ENCODE measurements at regions not wholly inside any gene's neighbourhood (a gene's known extent, or its start where the extent isn't known, plus 50 kb on each side); places are given as distances from the start of the nearest gene placed in this dataset.
"Not testable (repeated sequence)": the region's sequence is repeated elsewhere in the genome, so short reads cannot be mapped to it uniquely, and the experiment has no call there.

DNA sequence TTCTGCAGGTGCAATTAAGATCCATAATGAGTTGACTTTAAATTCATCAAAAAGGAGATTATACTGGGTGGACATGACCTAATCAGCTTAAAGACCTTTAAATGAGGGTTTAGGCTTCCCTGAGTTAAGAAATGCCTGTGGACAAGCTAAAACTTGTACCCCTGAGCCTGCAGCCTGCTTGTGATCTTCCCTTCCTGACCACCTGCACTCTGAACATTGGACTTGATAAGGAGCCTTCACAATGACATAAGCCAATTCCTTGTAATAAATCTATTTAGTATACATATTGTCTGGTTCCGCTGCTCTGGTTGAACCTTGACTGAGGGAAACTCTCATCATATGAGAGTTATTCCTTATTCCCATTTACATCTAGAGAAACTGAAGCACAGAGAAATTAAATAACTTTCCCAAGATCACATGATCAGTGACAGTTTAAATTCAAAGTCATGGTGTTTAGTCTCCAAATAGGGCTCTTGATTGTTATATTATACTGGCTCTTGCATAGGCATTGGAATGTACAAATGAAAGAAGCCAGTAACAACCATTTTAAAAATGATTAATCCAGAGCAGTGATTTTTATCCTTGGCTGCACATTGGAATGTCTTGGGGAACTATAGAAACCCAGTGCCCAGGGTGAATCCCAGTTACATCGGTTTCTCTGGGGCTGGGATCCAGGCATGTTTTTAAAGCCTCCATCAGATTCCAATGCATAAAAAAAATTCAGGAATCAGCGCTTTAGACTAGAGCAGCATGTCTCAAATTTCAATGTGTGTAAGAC, 136.1 kb downstream of the MSL3 start:
- Histone ChIP-seq H3K4me2 (ENCODE audit: low read length) (no peak overlapping the region), H3K36me3 (ENCODE audit: insufficient read depth, low read length) (no peaks in the 10 kb centered on the region)

GRCh38 chrX:11899091-11899490, 141.1 kb downstream of the MSL3 start:
- Histone ChIP-seq H3K4me3 (ENCODE audit: low read length) (no peak overlapping the region), H3K36me3 (ENCODE audit: insufficient read depth, low read length) (no peaks in the 10 kb centered on the region), H3K9me3 (replicated peaks; ENCODE audit: low read length) (no peaks in the 10 kb centered on the region), H3K9ac (ENCODE audit: low read depth, low read length) (peak overlapping the region; percentile 23), H3K4me2 (ENCODE audit: low read length) (peak overlapping the region; percentile 23), H3K4me1 (ENCODE audit: control insufficient read depth, insufficient read depth, low read length) (peaks cover 12% of the 10 kb centered on the region), H3K27me3 (ENCODE audit: control insufficient read depth, insufficient read depth, low read length) (no peaks in the 10 kb centered on the region)

More for the DNA sequence above, 136.1 kb downstream of the MSL3 start:
- H3K4me3 ChIP-seq (ENCODE audit: low read length), result no peak overlapping the region
- H3K4me1 ChIP-seq (ENCODE audit: control insufficient read depth, insufficient read depth, low read length), result peaks cover 17% of the 10 kb centered on the region
- no peak overlapping the region for H3K9ac ChIP-seq (ENCODE audit: low read depth, low read length)
- H3K9me3 ChIP-seq (replicated peaks; ENCODE audit: low read length), result no peaks in the 10 kb centered on the region
- H3K27me3 ChIP-seq (ENCODE audit: control insufficient read depth, insufficient read depth, low read length), result no peaks in the 10 kb centered on the region

DNA sequence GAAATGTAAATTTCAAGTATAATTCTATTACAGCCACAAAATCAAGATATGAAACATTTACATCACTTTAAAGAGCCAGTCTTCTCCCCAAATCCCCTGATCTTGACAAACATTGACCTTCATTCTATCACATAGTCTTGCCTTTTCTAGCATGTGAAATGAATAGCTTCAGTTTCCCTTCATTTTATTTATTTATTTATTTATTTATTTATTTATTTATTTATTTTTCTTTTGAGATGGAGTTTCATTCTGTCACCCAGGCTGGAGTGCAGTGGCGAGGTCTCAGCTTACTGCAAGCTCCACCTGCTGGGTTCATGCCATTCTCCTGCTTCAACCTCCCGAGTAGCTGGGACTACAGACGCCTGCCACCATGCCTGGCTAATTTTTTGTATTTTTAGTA, 147.9 kb downstream of the MSL3 start:
- not testable (repeated sequence) for H3K4me1 ChIP-seq (ENCODE audit: control insufficient read depth, insufficient read depth, low read length); H3K27me3 ChIP-seq (ENCODE audit: control insufficient read depth, insufficient read depth, low read length); H3K9me3 ChIP-seq (replicated peaks; ENCODE audit: low read length); H3K4me2 ChIP-seq (ENCODE audit: low read length); H3K9ac ChIP-seq (ENCODE audit: low read depth, low read length); H3K36me3 ChIP-seq (ENCODE audit: insufficient read depth, low read length); H3K4me3 ChIP-seq (ENCODE audit: low read length)

GRCh38 chrX:11908371-11908770, 150.3 kb downstream of the MSL3 start:
- Histone ChIP-seq H3K4me3 (ENCODE audit: low read length) (no peak overlapping the region), H3K4me1 (ENCODE audit: control insufficient read depth, insufficient read depth, low read length) (no peaks in the 10 kb centered on the region), H3K9me3 (replicated peaks; ENCODE audit: low read length) (no peaks in the 10 kb centered on the region), H3K4me2 (ENCODE audit: low read length) (no peak overlapping the region), H3K27me3 (ENCODE audit: control insufficient read depth, insufficient read depth, low read length) (no peaks in the 10 kb centered on the region), H3K36me3 (ENCODE audit: insufficient read depth, low read length) (no peaks in the 10 kb centered on the region), H3K9ac (ENCODE audit: low read depth, low read length) (no peak overlapping the region)

- H3K36me3 ChIP-seq (ENCODE audit: insufficient read depth, low read length), result no peaks in the 10 kb centered on the region
- no peaks in the 10 kb centered on the region for H3K27me3 ChIP-seq (ENCODE audit: control insufficient read depth, insufficient read depth, low read length)
- H3K9me3 ChIP-seq (replicated peaks; ENCODE audit: low read length), result no peaks in the 10 kb centered on the region
- no peaks in the 10 kb centered on the region for H3K4me1 ChIP-seq (ENCODE audit: control insufficient read depth, insufficient read depth, low read length)
- no peak overlapping the region for H3K9ac ChIP-seq (ENCODE audit: low read depth, low read length)
- no peak overlapping the region for H3K4me2 ChIP-seq (ENCODE audit: low read length)
- H3K4me3 ChIP-seq (ENCODE audit: low read length), result no peak overlapping the region
Observed at GRCh38 chrX:11913001-11913400, 155.0 kb downstream of the MSL3 start.

DNA sequence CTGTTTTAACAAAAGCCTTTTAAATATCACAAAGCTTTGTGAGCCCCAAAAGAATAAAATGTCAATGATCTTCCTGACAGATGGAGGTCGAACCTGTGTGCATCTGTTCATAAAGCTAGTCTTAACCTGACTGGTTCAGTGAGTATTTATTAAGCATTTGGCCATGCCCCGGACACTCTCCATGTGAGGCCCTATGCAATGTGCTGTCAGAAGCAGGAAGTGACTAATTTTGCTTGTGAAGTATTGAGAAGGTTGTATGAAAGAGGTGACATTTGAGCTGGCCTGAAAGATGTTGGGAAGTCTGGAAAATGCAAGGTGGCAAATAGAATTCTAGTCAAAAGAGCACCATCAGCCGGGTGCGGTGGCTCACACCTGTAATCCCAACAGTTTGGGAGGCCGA, 171.4 kb downstream of the MSL3 start:
- Histone ChIP-seq H3K9ac (ENCODE audit: low read depth, low read length) (no peak overlapping the region), H3K36me3 (ENCODE audit: insufficient read depth, low read length) (no peaks in the 10 kb centered on the region), H3K4me2 (ENCODE audit: low read length) (no peak overlapping the region), H3K4me3 (ENCODE audit: low read length) (no peak overlapping the region), H3K4me1 (ENCODE audit: control insufficient read depth, insufficient read depth, low read length) (no peaks in the 10 kb centered on the region), H3K9me3 (replicated peaks; ENCODE audit: low read length) (no peaks in the 10 kb centered on the region), H3K27me3 (ENCODE audit: control insufficient read depth, insufficient read depth, low read length) (no peaks in the 10 kb centered on the region)

- no peaks in the 10 kb centered on the region for H3K9me3 ChIP-seq (replicated peaks; ENCODE audit: low read length)
- no peak overlapping the region for H3K4me3 ChIP-seq (ENCODE audit: low read length)
- no peaks in the 10 kb centered on the region for H3K36me3 ChIP-seq (ENCODE audit: insufficient read depth, low read length)
- no peaks in the 10 kb centered on the region for H3K27me3 ChIP-seq (ENCODE audit: control insufficient read depth, insufficient read depth, low read length)
- no peak overlapping the region for H3K9ac ChIP-seq (ENCODE audit: low read depth, low read length)
- H3K4me1 ChIP-seq (ENCODE audit: control insufficient read depth, insufficient read depth, low read length), result no peaks in the 10 kb centered on the region
- no peak overlapping the region for H3K4me2 ChIP-seq (ENCODE audit: low read length)
Observed at GRCh38 chrX:11932423-11932822, 174.4 kb downstream of the MSL3 start.

DNA sequence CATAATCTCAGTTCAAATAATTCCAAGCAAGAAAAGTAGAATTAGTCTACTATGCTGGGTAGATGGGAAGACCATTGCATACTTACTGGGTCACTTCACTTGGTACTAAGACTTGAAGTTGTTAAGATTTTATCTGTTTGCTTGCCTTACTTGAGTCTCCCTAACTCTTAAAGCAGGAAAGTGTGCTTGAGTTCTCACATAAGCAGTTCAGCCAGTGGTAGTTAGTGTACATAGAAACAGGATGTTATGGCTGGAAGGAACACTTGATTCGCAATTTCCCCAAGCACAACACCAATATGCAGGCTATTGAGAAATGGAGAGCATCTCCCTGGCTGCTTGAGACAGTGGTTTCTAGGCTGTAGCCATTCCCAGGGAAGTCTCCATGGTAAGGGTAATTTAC, 176.1 kb downstream of the MSL3 start:
- Histone ChIP-seq H3K9ac (ENCODE audit: low read depth, low read length) (no peak overlapping the region), H3K36me3 (ENCODE audit: insufficient read depth, low read length) (no peaks in the 10 kb centered on the region), H3K4me2 (ENCODE audit: low read length) (no peak overlapping the region), H3K27me3 (ENCODE audit: control insufficient read depth, insufficient read depth, low read length) (no peaks in the 10 kb centered on the region), H3K4me3 (ENCODE audit: low read length) (no peak overlapping the region), H3K9me3 (replicated peaks; ENCODE audit: low read length) (no peaks in the 10 kb centered on the region), H3K4me1 (ENCODE audit: control insufficient read depth, insufficient read depth, low read length) (no peaks in the 10 kb centered on the region)

- Histone ChIP-seq H3K27me3 (ENCODE audit: control insufficient read depth, insufficient read depth, low read length) (no peaks in the 10 kb centered on the region), H3K4me1 (ENCODE audit: control insufficient read depth, insufficient read depth, low read length) (no peaks in the 10 kb centered on the region), H3K9me3 (replicated peaks; ENCODE audit: low read length) (no peaks in the 10 kb centered on the region), H3K36me3 (ENCODE audit: insufficient read depth, low read length) (no peaks in the 10 kb centered on the region), H3K9ac (ENCODE audit: low read depth, low read length) (no peak overlapping the region), H3K4me3 (ENCODE audit: low read length) (no peak overlapping the region), H3K4me2 (ENCODE audit: low read length) (no peak overlapping the region)
Observed at GRCh38 chrX:11941571-11941970, 183.5 kb downstream of the MSL3 start.

DNA sequence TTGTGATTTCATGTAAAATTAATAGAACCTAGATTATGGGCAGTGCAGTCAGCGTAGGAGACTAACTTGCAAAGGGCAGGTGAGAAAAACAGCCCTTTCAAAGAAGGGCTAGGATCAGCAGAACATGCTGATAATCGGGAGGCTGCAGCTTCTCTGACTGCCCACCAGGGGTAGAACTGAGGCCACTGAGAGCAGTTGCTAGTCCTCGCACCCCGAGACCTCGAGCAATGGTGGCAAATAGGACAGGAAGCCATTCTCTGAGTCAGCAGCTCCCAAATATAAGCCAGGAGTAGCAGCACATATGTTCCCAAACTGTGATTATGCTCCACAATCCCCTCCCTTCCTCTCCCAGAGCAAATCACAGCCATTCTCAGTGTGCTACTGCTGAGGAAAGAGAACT, 186.5 kb downstream of the MSL3 start:
- Histone ChIP-seq H3K36me3 (ENCODE audit: insufficient read depth, low read length) (no peaks in the 10 kb centered on the region), H3K4me3 (ENCODE audit: low read length) (no peak overlapping the region), H3K4me1 (ENCODE audit: control insufficient read depth, insufficient read depth, low read length) (no peaks in the 10 kb centered on the region), H3K4me2 (ENCODE audit: low read length) (peak overlapping the region; percentile 34), H3K9ac (ENCODE audit: low read depth, low read length) (no peak overlapping the region), H3K9me3 (replicated peaks; ENCODE audit: low read length) (no peaks in the 10 kb centered on the region), H3K27me3 (ENCODE audit: control insufficient read depth, insufficient read depth, low read length) (no peaks in the 10 kb centered on the region)

- H3K9ac ChIP-seq (ENCODE audit: low read depth, low read length), result no peak overlapping the region
- no peak overlapping the region for H3K4me3 ChIP-seq (ENCODE audit: low read length)
- H3K36me3 ChIP-seq (ENCODE audit: insufficient read depth, low read length), result no peaks in the 10 kb centered on the region
- H3K9me3 ChIP-seq (replicated peaks; ENCODE audit: low read length), result no peaks in the 10 kb centered on the region
- peaks cover 12% of the 10 kb centered on the region for H3K4me1 ChIP-seq (ENCODE audit: control insufficient read depth, insufficient read depth, low read length)
- no peaks in the 10 kb centered on the region for H3K27me3 ChIP-seq (ENCODE audit: control insufficient read depth, insufficient read depth, low read length)
- no peak overlapping the region for H3K4me2 ChIP-seq (ENCODE audit: low read length)
Observed at GRCh38 chrX:11949291-11949690, 189.0 kb upstream of the FRMPD4 start.

GRCh38 chrX:11952176-11952720, 186.0 kb upstream of the FRMPD4 start:
- no peaks in the 10 kb centered on the region for H3K27me3 ChIP-seq (ENCODE audit: control insufficient read depth, insufficient read depth, low read length)
- H3K9ac ChIP-seq (ENCODE audit: low read depth, low read length), result no peak overlapping the region
- H3K4me1 ChIP-seq (ENCODE audit: control insufficient read depth, insufficient read depth, low read length), result peaks cover 13% of the 10 kb centered on the region
- H3K36me3 ChIP-seq (ENCODE audit: insufficient read depth, low read length), result no peaks in the 10 kb centered on the region
- H3K4me3 ChIP-seq (ENCODE audit: low read length), result no peak overlapping the region
- no peaks in the 10 kb centered on the region for H3K9me3 ChIP-seq (replicated peaks; ENCODE audit: low read length)
- H3K4me2 ChIP-seq (ENCODE audit: low read length), result no peak overlapping the region

Measured in skeletal muscle satellite cell (primary cell).